NT2/D1 (cell line): ENCODE measurements at regions not wholly inside any gene's neighbourhood (a gene's known extent, or its start where the extent isn't known, plus 50 kb on each side); places are given as distances from the start of the nearest gene placed in this dataset.

ENCODE experiments used
- SUZ12 ChIP-seq: IDR thresholded peaks from 2 replicates; pipeline ENCODE4 v1.6.1; 2011; ENCODE audit not compliant: insufficient read length, insufficient read depth; ENCODE audit errors: extremely low read depth
- YY1 ChIP-seq: IDR thresholded peaks from 2 replicates; pipeline ENCODE4 v1.6.1; 2011; ENCODE audit not compliant: insufficient read length, insufficient read depth
- ZNF274 ChIP-seq: IDR thresholded peaks from 2 replicates; pipeline ENCODE4 v1.6.1; 2011; ENCODE audit warnings: mild to moderate bottlenecking, low read depth, low read length

- TF ChIP-seq SUZ12 (no peak), ZNF274 (no peak), YY1 (no peak)
These were observed 142.8 kb upstream of the FLRT2 start for GRCh38 chr14:85387181-85387580.
